ENCODE measurements at regions not wholly inside any gene's neighbourhood (a gene's known extent, or its start where the extent isn't known, plus 50 kb on each side); places are given as distances from the start of the nearest gene placed in this dataset.

DNA sequence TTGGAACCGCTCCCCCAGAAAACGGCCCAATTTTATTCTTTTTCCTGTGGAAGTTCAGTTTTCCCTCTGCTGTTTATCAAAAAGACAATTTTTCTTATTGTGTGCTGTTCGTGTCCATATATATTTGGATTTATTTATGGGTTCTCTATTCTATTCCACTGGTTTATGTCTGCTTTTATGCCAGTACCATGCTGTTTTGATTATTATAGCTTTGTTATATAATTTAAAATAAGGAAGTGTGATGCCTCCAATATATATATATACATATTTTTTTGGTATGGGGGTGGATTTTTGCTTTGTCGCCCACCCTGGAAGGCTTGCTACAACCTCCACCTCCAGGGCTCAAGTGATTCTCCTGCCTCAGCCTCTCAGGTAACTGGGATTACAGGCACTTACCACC, 103.3 kb downstream of the TFAP2B start:
- Histone ChIP-seq H3K27me3 (no peaks in the 10 kb centered on the region), H3K9me3 (peaks cover 0 to 5% of the 10 kb centered on the region in 2 donors), H3K27ac (no peak overlapping the region), H3K4me3 (no peak overlapping the region), H3K4me1 (no peaks in the 10 kb centered on the region), H3K36me3 (no peaks in the 10 kb centered on the region)
- TF ChIP-seq, protein P1, sequence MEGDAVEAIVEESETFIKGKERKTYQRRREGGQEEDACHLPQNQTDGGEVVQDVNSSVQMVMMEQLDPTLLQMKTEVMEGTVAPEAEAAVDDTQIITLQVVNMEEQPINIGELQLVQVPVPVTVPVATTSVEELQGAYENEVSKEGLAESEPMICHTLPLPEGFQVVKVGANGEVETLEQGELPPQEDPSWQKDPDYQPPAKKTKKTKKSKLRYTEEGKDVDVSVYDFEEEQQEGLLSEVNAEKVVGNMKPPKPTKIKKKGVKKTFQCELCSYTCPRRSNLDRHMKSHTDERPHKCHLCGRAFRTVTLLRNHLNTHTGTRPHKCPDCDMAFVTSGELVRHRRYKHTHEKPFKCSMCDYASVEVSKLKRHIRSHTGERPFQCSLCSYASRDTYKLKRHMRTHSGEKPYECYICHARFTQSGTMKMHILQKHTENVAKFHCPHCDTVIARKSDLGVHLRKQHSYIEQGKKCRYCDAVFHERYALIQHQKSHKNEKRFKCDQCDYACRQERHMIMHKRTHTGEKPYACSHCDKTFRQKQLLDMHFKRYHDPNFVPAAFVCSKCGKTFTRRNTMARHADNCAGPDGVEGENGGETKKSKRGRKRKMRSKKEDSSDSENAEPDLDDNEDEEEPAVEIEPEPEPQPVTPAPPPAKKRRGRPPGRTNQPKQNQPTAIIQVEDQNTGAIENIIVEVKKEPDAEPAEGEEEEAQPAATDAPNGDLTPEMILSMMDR (IDR thresholded peaks at IDR 0.05), result no peak
- no peak for DNase-seq (ENCODE audit: low spot score)

DNA sequence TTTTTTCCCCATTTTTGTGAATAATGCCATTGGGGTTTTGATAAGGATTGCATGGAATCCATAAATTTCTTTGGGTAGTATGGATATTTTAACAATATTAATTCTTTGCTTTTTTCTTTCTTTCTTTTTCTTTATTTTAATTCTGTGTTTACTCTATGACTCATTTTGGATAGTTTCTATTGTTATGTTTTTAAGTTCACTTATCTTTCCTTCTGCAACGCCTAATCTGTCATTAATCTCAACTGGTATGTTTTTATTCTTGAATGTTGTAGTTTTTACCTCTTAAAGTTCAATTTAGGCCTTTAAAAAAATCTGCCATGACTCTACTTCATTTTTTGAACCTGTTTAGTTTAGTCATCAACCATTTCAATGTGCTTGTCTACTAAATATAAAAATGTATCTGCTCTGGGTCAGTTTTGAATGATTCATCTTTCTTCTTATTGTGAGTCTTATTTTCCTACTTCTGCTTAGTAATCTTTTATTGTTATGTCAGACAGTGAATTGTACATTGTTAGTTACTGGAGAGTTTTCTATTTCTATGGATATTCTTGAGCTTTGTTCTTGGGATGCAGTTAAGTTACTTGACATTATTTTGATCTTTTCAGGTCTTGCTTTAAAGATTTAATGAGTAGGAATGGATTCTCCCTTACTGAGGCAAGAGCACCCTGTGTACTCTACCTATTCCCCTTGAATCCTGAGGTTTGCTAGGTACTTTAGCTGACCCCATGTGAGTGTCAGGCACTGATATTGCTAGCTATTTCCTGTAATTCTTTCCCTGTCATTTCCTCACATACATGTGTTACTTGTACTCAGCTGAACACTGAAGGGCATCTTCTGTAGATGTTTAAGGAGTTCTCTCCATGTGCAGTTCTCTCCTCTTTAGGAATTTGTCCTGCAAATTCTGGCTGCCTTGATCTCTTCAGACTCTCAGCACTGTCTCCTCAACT, 104.2 kb downstream of the TFAP2B start:
- Histone ChIP-seq H3K9me3 (peaks cover 0 to 5% of the 10 kb centered on the region in 2 donors), H3K27me3 (no peaks in the 10 kb centered on the region), H3K36me3 (no peaks in the 10 kb centered on the region), H3K4me3 (no peak overlapping the region), H3K27ac (no peak overlapping the region), H3K4me1 (no peaks in the 10 kb centered on the region)
- DNase-seq (ENCODE audit: low spot score), result no peak
- TF ChIP-seq, protein P1 (IDR thresholded peaks at IDR 0.05), result no peak

DNA sequence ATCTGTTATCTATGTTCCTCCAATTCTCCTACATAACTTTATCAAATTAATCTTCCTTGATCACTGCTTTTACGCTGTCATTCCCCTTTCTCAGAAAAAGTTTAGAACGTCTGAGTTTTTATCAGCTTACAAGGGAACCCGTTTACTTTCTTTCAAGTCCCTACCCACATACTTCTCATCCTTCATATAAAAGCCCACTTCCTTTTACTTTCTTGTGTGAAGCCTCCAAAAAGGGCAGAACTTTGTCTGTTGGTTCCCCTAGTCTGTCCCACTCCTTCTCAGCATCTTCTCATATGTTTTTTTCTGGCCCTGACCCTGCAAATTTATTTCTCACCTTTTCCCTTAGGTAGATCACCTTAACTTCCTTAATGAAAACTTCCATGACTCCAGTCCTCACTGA, 106.1 kb downstream of the TFAP2B start:
- no peak for DNase-seq (ENCODE audit: low spot score)
- Histone ChIP-seq H3K4me1 (no peaks in the 10 kb centered on the region), H3K9me3 (peaks cover 0 to 5% of the 10 kb centered on the region in 2 donors), H3K27me3 (no peaks in the 10 kb centered on the region), H3K27ac (no peak overlapping the region), H3K4me3 (no peak overlapping the region), H3K36me3 (no peaks in the 10 kb centered on the region)
- TF ChIP-seq, protein P1 (IDR thresholded peaks at IDR 0.05), result no peak

DNA sequence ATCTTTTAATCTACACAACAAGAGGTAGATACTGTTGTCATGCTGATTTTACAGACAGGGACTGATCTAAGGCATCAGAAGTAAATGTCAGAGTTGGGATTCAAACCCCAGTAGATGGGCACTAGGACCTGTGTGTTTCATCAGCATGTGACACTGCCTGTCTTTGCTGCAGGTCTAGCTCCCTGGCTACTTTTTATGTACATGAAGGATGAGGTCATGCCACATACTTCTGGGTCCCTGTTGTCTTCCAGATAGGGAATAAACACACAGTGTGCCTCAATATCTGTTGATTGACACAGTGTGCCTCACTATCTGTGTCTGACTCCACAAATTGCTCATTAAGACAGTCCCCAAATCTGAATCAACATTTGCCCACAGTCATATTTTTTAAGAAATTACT, 106.9 kb downstream of the TFAP2B start:
- H3K4me1 ChIP-seq, result no peaks in the 10 kb centered on the region
- TF ChIP-seq, protein P1 (IDR thresholded peaks at IDR 0.05), result no peak
- H3K9me3 ChIP-seq, result peaks cover 0 to 5% of the 10 kb centered on the region in 2 donors
- H3K27ac ChIP-seq, result no peak overlapping the region
- no peaks in the 10 kb centered on the region for H3K27me3 ChIP-seq
- no peaks in the 10 kb centered on the region for H3K36me3 ChIP-seq
- no peak overlapping the region for H3K4me3 ChIP-seq
- no peak for DNase-seq (ENCODE audit: low spot score)

DNA sequence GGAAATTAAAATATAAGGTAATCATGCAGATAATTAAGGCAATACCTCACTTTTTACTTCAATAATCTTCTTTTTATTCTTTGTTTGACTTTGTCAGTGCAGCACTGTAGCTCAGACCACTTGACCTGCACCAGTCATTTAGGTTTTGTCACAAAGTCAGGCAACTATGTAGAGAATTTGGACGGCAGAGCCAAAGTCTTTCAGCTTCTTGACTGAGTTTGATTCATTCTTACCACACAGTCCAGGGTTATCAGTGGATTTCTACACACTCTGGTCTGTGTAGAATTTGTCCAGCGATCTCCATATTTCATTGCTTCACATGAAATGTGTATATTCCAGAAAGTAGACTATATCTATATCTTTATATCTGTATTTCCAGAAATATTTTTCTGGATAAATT, 107.3 kb downstream of the TFAP2B start:
- H3K27ac ChIP-seq, result no peak overlapping the region
- H3K4me3 ChIP-seq, result no peak overlapping the region
- no peaks in the 10 kb centered on the region for H3K4me1 ChIP-seq
- H3K27me3 ChIP-seq, result no peaks in the 10 kb centered on the region
- TF ChIP-seq, protein P1 (IDR thresholded peaks at IDR 0.05), result no peak
- DNase-seq (ENCODE audit: low spot score), result no peak
- H3K36me3 ChIP-seq, result no peaks in the 10 kb centered on the region
- peaks cover 0 to 5% of the 10 kb centered on the region in 2 donors for H3K9me3 ChIP-seq
